ENCODE measurements at regions not wholly inside any gene's neighbourhood (a gene's known extent, or its start where the extent isn't known, plus 50 kb on each side); places are given as distances from the start of the nearest gene placed in this dataset.

- H3K36me3 Mint-ChIP-seq = no peaks in the 10 kb centered on the region
- H3K9me3 Mint-ChIP-seq = no peaks in the 10 kb centered on the region
- ATAC-seq (no peak), DNase-seq (ENCODE audit: low spot score in 2 of 2) (no peak)
- no peak overlapping the region for H3K27ac Mint-ChIP-seq
These were observed 198.8 kb upstream of the OPRM1 start for GRCh38 chr6:153840039-153840850.

DNA sequence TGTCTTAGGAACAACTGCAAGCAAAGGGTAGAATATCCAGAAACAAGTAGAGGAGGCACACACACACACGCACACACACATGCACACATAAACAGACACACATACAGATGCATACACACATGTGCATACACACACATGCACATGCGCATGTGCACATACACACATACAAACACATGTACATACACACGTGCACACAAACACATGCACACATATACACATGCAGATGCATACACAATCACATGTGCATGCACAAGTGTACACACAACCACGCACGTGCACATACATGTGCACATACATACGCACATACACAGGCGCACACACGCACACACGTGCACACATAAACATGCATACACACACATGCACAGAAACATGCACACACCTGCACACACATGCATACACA is 206.5 kb upstream of the OPRM1 start:
- H3K27ac Mint-ChIP-seq = no peak overlapping the region
- H3K9me3 Mint-ChIP-seq = peaks cover 0 to 6% of the 10 kb centered on the region in 2 donors
- no peak for ATAC-seq

GRCh38 chr6:153831350-153832078 is 207.5 kb upstream of the OPRM1 start:
- Mint-ChIP-seq H3K36me3 (no peaks in the 10 kb centered on the region), H3K9me3 (peaks cover 0 to 6% of the 10 kb centered on the region in 2 donors), H3K27ac (no peak overlapping the region)
- DNase-seq (ENCODE audit: low spot score in 2 of 2) (no peak), ATAC-seq (no peak)

More for the DNA sequence above, 206.5 kb upstream of the OPRM1 start:
- no peaks in the 10 kb centered on the region for H3K36me3 Mint-ChIP-seq
- no peak for DNase-seq (ENCODE audit: low spot score in 2 of 2)

DNA sequence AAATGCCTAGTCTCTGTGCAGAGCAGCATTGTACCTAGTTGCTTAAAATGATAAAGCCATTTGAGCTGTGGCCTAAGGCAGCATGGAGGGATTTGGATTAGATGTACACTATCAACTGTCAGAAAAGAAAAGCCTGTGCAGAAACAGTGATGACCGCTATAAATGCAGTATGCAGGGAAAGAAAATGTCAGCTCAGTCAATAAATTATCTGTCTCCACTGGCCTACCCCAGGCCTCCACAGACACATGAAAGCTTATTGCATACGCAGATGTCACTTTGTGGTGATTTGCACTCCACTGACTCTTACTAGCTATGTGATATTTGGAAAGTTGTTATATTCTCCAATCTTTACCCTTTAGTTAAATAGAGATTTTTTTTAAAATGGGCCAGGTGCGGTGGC is 221.9 kb upstream of the OPRM1 start:
- H3K36me3 Mint-ChIP-seq = peaks cover 0 to 6% of the 10 kb centered on the region in 2 donors
- H3K27ac Mint-ChIP-seq = no peak overlapping the region
- DNase-seq (ENCODE audit: low spot score in 2 of 2) (no peak), ATAC-seq (no peak)
- peaks cover 5 to 19% of the 10 kb centered on the region in 2 donors for H3K9me3 Mint-ChIP-seq

DNA sequence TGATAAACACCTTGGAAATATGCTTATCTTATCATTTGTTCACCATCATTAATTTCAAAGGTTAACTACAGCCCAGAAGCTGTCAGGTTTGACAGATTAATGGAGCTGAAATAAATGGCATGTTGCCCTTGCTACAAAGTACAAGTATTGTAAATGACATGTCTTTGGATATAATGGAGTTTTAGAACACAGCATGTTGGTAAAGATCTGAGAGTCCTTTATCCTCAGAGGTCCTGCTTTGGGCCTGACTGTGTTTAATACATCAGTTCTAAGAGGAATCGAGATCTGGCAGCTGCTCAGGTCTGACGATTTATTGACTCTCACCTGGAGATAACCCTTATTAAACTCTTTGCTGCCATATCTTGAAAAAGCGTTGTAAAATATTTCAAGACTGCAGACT is 222.7 kb upstream of the OPRM1 start:
- DNase-seq (ENCODE audit: low spot score in 2 of 2) (no peak), ATAC-seq (no peak)
- Mint-ChIP-seq H3K27ac (no peak overlapping the region), H3K36me3 (peaks cover 0 to 6% of the 10 kb centered on the region in 2 donors), H3K9me3 (peaks cover 8 to 22% of the 10 kb centered on the region in 2 donors)

DNA sequence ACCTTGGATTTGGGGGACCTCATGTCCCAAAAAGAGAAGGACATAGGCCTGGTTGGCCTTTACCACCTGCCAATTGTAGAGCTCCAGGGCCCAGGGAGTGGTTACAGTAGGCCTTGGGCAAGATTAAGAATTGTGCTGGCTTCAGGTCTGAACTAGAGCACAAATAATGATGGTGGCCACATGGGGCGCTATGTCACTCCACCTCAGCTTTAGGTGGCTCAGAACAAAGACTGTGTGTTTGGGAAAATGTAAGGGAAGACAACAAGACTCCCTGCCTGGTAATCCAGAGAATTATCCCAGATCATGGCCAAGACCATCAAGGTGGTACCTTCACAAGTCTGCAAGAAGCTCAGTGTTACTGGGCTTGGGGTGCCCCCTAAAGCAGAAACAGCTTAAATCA is 224.9 kb upstream of the OPRM1 start:
- no peak overlapping the region for H3K27ac Mint-ChIP-seq
- H3K36me3 Mint-ChIP-seq = peaks cover 0 to 6% of the 10 kb centered on the region in 2 donors
- H3K9me3 Mint-ChIP-seq = peaks cover 9 to 23% of the 10 kb centered on the region in 2 donors
- ATAC-seq = no peak
- no peak for DNase-seq (ENCODE audit: low spot score in 2 of 2)

GRCh38 chr6:153804755-153805330 is 234.2 kb upstream of the OPRM1 start:
- no peaks in the 10 kb centered on the region for H3K36me3 Mint-ChIP-seq
- DNase-seq (ENCODE audit: low spot score in 2 of 2) = no peak
- no peak for ATAC-seq
- no peaks in the 10 kb centered on the region for H3K9me3 Mint-ChIP-seq
- no peak overlapping the region for H3K27ac Mint-ChIP-seq

GRCh38 chr6:153801917-153802316 is 237.1 kb upstream of the OPRM1 start:
- DNase-seq (ENCODE audit: low spot score in 2 of 2) (no peak), ATAC-seq (no peak)
- Mint-ChIP-seq H3K9me3 (no peaks in the 10 kb centered on the region), H3K36me3 (no peaks in the 10 kb centered on the region), H3K27ac (no peak overlapping the region)

DNA sequence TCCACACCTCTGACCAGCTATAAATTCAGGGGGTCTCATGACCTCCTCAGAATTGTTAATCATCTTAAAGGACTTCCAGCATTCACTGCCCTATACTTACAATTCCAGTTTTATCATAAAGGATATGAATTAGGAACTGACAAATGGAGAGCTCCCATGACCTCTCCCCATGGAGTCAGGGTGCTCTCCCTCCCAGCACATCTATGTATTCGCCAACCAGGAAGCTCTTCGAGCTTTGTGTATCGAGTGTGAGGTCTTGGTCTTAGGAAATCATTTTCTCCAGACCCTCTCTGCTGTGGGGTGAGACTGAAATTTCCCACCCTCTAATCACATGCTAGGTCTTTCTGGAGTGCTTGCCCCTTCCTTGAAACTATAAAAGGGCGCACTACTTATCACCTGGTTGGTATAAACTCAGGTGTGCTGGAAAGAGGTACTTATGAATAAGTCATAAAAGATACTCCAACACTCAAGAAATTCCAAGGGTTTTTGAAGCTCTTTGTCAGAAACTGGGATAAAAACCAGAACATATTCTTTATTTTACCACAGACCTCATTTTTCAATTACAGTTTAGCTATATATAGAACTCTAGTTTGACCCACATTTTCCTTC is 238.4 kb upstream of the OPRM1 start:
- DNase-seq (ENCODE audit: low spot score in 2 of 2) = no peak
- no peaks in the 10 kb centered on the region for H3K9me3 Mint-ChIP-seq
- peak overlapping the region in 1 of 2 donors; percentile 66 for H3K27ac Mint-ChIP-seq
- H3K36me3 Mint-ChIP-seq = no peaks in the 10 kb centered on the region
- no peak for ATAC-seq

DNA sequence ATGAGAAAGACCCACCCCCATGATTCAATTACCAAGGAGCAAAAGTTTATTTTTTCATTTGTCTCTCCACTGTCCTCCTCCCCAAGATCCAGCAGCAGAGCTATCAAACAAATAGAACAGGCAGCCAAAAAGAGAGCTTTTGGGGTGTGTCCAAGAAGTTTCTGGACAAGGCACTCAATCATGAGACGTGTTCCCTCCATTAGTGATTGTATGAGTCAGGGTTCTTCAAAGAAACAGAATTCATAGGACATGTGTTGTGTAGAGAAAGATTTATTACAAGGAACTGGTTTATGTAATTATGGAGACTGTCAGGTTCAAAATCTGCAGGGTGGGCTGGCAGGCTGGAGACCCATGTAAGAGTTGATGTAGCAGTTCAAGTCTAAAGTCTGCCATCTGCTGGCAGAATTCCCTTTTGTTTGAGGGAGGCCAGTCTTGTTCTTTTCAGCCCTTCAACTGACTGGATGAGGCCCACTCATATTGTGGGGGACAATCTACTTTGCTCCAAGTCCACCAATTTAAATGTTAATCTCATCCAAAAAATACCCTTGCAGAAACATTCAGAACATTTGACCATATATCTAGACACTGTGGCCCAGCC is 248.1 kb upstream of the OPRM1 start:
- no peaks in the 10 kb centered on the region for H3K36me3 Mint-ChIP-seq
- no peak overlapping the region for H3K27ac Mint-ChIP-seq
- ATAC-seq (no peak), DNase-seq (ENCODE audit: low spot score in 2 of 2) (no peak)
- peaks cover 0 to 6% of the 10 kb centered on the region in 2 donors for H3K9me3 Mint-ChIP-seq

DNA sequence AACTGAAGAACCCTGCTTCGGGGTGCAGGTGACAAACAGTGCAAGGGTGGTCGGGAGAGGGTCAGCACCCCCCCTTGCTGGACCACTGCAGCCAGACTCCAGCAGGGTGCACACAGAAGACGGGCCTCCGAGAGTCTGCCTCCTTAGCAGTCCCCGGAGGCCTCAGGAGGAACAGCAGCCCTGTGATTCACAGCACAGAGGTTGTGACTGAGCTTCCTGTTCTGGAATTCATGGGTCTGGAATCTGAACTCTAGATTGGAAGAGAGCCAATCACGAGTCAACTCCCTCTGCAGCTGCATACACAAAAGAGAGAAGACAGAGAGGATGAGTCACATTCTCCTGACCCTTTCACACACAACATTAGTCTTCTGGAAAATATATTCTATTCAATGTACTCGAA is 249.0 kb upstream of the OPRM1 start:
- Mint-ChIP-seq H3K27ac (no peak overlapping the region), H3K36me3 (no peaks in the 10 kb centered on the region), H3K9me3 (peaks cover 4 to 6% of the 10 kb centered on the region in 2 donors)
- DNase-seq (ENCODE audit: low spot score in 2 of 2) = no peak
- no peak for ATAC-seq

- H3K9me3 Mint-ChIP-seq = peaks cover 4 to 6% of the 10 kb centered on the region in 2 donors
- no peak for ATAC-seq
- no peak for DNase-seq (ENCODE audit: low spot score in 2 of 2)
- no peaks in the 10 kb centered on the region for H3K36me3 Mint-ChIP-seq
- H3K27ac Mint-ChIP-seq = no peak overlapping the region
These were observed 251.8 kb upstream of the OPRM1 start for GRCh38 chr6:153787341-153787606.

- no peak overlapping the region for H3K27ac Mint-ChIP-seq
- ATAC-seq (no peak), DNase-seq (ENCODE audit: low spot score in 2 of 2) (no peak)
- no peaks in the 10 kb centered on the region for H3K36me3 Mint-ChIP-seq
- H3K9me3 Mint-ChIP-seq = peaks cover 4 to 16% of the 10 kb centered on the region in 2 donors
These were observed 257.7 kb upstream of the OPRM1 start for GRCh38 chr6:153781306-153781705.

GRCh38 chr6:153780011-153780410 is 259.0 kb upstream of the OPRM1 start:
- no peaks in the 10 kb centered on the region for H3K36me3 Mint-ChIP-seq
- H3K9me3 Mint-ChIP-seq = peaks cover 0 to 15% of the 10 kb centered on the region in 2 donors
- DNase-seq (ENCODE audit: low spot score in 2 of 2) (no peak), ATAC-seq (no peak)
- no peak overlapping the region for H3K27ac Mint-ChIP-seq

DNA sequence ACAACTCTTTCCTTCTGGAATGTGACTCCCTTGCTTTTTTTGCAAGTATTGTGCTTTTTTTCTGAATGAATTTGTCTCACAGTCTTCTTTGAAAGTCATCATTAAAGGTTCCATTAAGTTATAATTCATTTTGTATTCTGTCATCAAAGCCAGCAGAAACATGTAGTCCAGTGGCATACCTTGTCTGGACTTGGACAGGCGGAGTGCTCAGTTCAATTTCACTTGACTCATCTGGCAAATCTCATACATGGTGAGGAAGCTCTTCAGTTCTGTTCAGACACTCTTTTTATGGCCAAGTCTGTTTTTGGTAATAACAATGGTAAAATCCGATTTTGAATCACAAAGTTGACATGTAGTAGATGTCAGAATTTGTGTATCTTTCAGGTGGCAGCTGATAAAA is 260.8 kb upstream of the OPRM1 start:
- Mint-ChIP-seq H3K36me3 (no peaks in the 10 kb centered on the region), H3K27ac (no peak overlapping the region), H3K9me3 (peaks cover 0 to 15% of the 10 kb centered on the region in 2 donors)
- no peak for ATAC-seq
- DNase-seq (ENCODE audit: low spot score in 2 of 2) = no peak

DNA sequence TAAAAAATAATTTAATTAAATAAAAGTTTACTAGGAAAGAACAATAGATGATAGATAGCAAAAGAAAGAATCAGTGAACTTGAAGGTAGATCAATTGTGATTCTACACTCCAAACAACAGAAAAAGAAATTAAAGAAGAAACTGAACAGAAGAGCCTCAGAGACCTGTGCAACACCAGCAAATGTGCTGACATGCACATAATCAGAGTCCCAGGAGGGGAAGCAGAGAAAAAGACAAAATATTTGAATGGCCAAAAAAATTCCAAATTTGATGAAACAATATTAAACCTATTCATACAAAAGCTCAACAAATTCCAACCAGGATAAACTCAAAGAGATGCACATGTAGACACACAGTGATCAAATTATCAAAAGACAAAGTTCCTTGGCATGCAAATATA is 267.5 kb upstream of the OPRM1 start:
- Mint-ChIP-seq H3K27ac (no peak overlapping the region), H3K36me3 (no peaks in the 10 kb centered on the region), H3K9me3 (peaks cover 0 to 4% of the 10 kb centered on the region in 2 donors)
- DNase-seq (ENCODE audit: low spot score in 2 of 2) = no peak
- no peak for ATAC-seq

GRCh38 chr6:153767127-153767526 is 271.9 kb upstream of the OPRM1 start:
- DNase-seq (ENCODE audit: low spot score in 2 of 2) (no peak), ATAC-seq (no peak)
- Mint-ChIP-seq H3K9me3 (no peaks in the 10 kb centered on the region), H3K27ac (no peak overlapping the region), H3K36me3 (no peaks in the 10 kb centered on the region)
